ENCODE measurements at regions not wholly inside any gene's neighbourhood (a gene's known extent, or its start where the extent isn't known, plus 50 kb on each side); places are given as distances from the start of the nearest gene placed in this dataset.
"Not testable (repeated sequence)": the region's sequence is repeated elsewhere in the genome, so short reads cannot be mapped to it uniquely, and the experiment has no call there.

- H2AK5ac ChIP-seq (ENCODE audit: low read length, severe bottlenecking); H3K14ac ChIP-seq (ENCODE audit: low read length in 2 of 2); H2BK15ac ChIP-seq (ENCODE audit: low read depth, poor library complexity, severe bottlenecking); H3K4me2 ChIP-seq (ENCODE audit: low read length, poor library complexity, severe bottlenecking); H3K36me3 ChIP-seq (ENCODE audit: control insufficient read depth in 1 of 2, insufficient read depth in 2 of 2, low read depth in 1 of 2, low read length in 2 of 2); H3K9ac ChIP-seq (ENCODE audit: low read length); DNase-seq; H3K27ac ChIP-seq (ENCODE audit: low read length, poor library complexity, severe bottlenecking); H3K18ac ChIP-seq (ENCODE audit: low read depth in 1 of 2, low read length in 2 of 2); H3K9me3 ChIP-seq (ENCODE audit: control insufficient read depth, low read length); H2BK5ac ChIP-seq (ENCODE audit: low read depth, low read length, poor library complexity, severe bottlenecking); H2BK12ac ChIP-seq (ENCODE audit: low read length in 2 of 2); H4K8ac ChIP-seq (ENCODE audit: low read length); H2BK120ac ChIP-seq (ENCODE audit: low read depth, low read length); H4K91ac ChIP-seq (ENCODE audit: low read length); H3K4me3 ChIP-seq (ENCODE audit: insufficient read depth in 1 of 2, low read depth in 1 of 2, low read length in 2 of 2); H2AFZ ChIP-seq (ENCODE audit: low read depth, low read length); H3K23ac ChIP-seq (ENCODE audit: low read length in 2 of 2); H3K79me1 ChIP-seq (replicated peaks; ENCODE audit: low read length, poor library complexity, severe bottlenecking); H3K4ac ChIP-seq (ENCODE audit: low read depth in 1 of 2, low read length in 2 of 2): not testable (repeated sequence)
- H3K27me3 ChIP-seq (ENCODE audit: control insufficient read depth in 1 of 2, insufficient read depth in 1 of 2, low read length in 2 of 2), result peaks cover 10 to 24% of the 10 kb centered on the region in 2 experiments
- 69% methylated on average over 3 of the region's 3 CpGs for WGBS
- peaks cover 11% of the 10 kb centered on the region for H3K4me1 ChIP-seq (ENCODE audit: control insufficient read depth, insufficient read depth, low read depth, low read length)
Observed at GRCh38 chr1:148363979-148364378, 119.1 kb downstream of the PPIAL4G start.

DNA sequence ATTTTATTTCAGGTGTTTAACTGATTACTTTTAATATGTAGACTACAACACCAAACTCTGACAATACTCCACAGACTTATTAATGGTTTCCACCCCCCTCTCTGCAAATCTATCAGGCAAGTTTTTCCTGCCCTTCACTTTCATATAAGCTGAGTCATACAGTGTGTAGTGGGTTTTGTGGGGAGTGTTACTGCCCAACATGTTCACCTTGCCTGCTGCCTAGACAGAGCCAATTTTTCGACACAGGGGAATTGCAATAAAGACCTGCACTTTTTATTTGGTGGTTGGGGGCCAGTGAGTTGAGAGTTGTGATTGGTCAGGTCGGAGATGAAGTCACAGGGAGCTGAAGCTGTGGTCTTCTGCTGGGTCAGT is 119.7 kb downstream of the PPIAL4G start:
- H3K4ac ChIP-seq (ENCODE audit: low read depth in 1 of 2, low read length in 2 of 2), result no peak overlapping the region
- peaks cover 11% of the 10 kb centered on the region for H3K4me1 ChIP-seq (ENCODE audit: control insufficient read depth, insufficient read depth, low read depth, low read length)
- no peak overlapping the region for H3K4me2 ChIP-seq (ENCODE audit: low read length, poor library complexity, severe bottlenecking)
- H2BK15ac ChIP-seq (ENCODE audit: low read depth, poor library complexity, severe bottlenecking), result no peak overlapping the region
- H2BK12ac ChIP-seq (ENCODE audit: low read length in 2 of 2), result no peak overlapping the region
- no peak overlapping the region for H2AK5ac ChIP-seq (ENCODE audit: low read length, severe bottlenecking)
- H3K9me3 ChIP-seq (ENCODE audit: control insufficient read depth, low read length), result no peaks in the 10 kb centered on the region
- 81% methylated on average over 2 of the region's 2 CpGs for WGBS
- no peak overlapping the region for H2AFZ ChIP-seq (ENCODE audit: low read depth, low read length)
- H3K9ac ChIP-seq (ENCODE audit: low read length), result no peak overlapping the region
- H4K8ac ChIP-seq (ENCODE audit: low read length), result no peak overlapping the region
- no peak overlapping the region for H3K27ac ChIP-seq (ENCODE audit: low read length, poor library complexity, severe bottlenecking)
- no peak overlapping the region for H3K4me3 ChIP-seq (ENCODE audit: insufficient read depth in 1 of 2, low read depth in 1 of 2, low read length in 2 of 2)
- no peak for DNase-seq
- no peak overlapping the region for H2BK120ac ChIP-seq (ENCODE audit: low read depth, low read length)
- H3K27me3 ChIP-seq (ENCODE audit: control insufficient read depth in 1 of 2, insufficient read depth in 1 of 2, low read length in 2 of 2), result peaks cover 10 to 24% of the 10 kb centered on the region in 2 experiments
- no peak overlapping the region for H3K23ac ChIP-seq (ENCODE audit: low read length in 2 of 2)
- no peaks in the 10 kb centered on the region for H3K36me3 ChIP-seq (ENCODE audit: control insufficient read depth in 1 of 2, insufficient read depth in 2 of 2, low read depth in 1 of 2, low read length in 2 of 2)
- no peak overlapping the region for H4K91ac ChIP-seq (ENCODE audit: low read length)
- H3K79me1 ChIP-seq (replicated peaks; ENCODE audit: low read length, poor library complexity, severe bottlenecking), result no peaks in the 10 kb centered on the region
- H3K18ac ChIP-seq (ENCODE audit: low read depth in 1 of 2, low read length in 2 of 2), result no peak overlapping the region
- H3K14ac ChIP-seq (ENCODE audit: low read length in 2 of 2), result no peak overlapping the region
- H2BK5ac ChIP-seq (ENCODE audit: low read depth, low read length, poor library complexity, severe bottlenecking), result no peak overlapping the region

DNA sequence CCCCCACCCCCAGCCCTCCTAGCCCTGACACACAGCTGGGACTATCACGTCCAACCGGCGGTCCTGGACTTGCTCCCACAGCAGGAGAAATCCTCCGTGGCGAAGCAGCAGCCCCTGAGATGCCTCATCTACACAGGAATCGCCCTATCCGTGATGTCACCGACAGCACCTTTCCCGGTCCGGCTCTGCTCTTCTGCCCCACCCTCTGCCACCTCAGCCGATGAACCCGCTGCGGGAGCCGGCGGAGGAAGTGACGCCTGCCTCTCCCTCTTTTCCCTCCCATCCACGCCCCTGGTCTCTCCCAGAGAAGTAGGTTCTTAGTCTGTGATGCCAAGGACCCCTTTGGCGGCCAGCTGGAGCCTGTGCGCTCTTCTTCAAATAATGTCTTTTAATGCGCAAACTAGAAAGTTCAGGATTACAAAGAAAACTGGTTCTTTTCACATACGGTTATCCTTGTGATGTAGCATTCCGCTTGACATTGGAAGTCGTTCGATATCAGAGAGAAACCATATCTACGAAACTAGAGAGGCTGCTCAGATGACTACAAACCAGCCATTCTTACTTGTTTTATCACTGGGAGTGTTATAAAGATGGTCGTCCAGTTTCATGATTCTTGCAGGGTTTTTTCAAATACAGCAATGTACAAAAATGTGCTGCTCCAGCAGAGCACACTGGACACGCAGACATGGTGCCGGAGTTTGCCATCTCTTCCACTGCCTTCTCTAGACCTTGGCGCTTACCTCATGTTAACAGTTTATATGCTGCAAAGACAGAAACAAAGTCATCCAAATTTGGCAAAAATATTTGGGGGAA is 120.3 kb downstream of the PPIAL4G start:
- Histone ChIP-seq H3K14ac (ENCODE audit: low read length in 2 of 2) (peak overlapping the region in 1 of 2 experiments; percentile 26), H2BK15ac (ENCODE audit: low read depth, poor library complexity, severe bottlenecking) (no peak overlapping the region), H3K9me3 (ENCODE audit: control insufficient read depth, low read length) (no peaks in the 10 kb centered on the region), H3K9ac (ENCODE audit: low read length) (no peak overlapping the region), H3K27me3 (ENCODE audit: control insufficient read depth in 1 of 2, insufficient read depth in 1 of 2, low read length in 2 of 2) (peaks cover 10 to 30% of the 10 kb centered on the region in 2 experiments), H2BK5ac (ENCODE audit: low read depth, low read length, poor library complexity, severe bottlenecking) (no peak overlapping the region), H2BK120ac (ENCODE audit: low read depth, low read length) (no peak overlapping the region), H4K8ac (ENCODE audit: low read length) (no peak overlapping the region), H3K4me2 (ENCODE audit: low read length, poor library complexity, severe bottlenecking) (peak overlapping the region; percentile 56), H3K4me1 (ENCODE audit: control insufficient read depth, insufficient read depth, low read depth, low read length) (peaks cover 11% of the 10 kb centered on the region), H3K79me1 (replicated peaks; ENCODE audit: low read length, poor library complexity, severe bottlenecking) (no peaks in the 10 kb centered on the region), H2BK12ac (ENCODE audit: low read length in 2 of 2) (no peak overlapping the region), H3K4me3 (ENCODE audit: insufficient read depth in 1 of 2, low read depth in 1 of 2, low read length in 2 of 2) (peak overlapping the region; percentile 46 to 67), H3K18ac (ENCODE audit: low read depth in 1 of 2, low read length in 2 of 2) (no peak overlapping the region), H3K27ac (ENCODE audit: low read length, poor library complexity, severe bottlenecking) (no peak overlapping the region), H2AFZ (ENCODE audit: low read depth, low read length) (no peak overlapping the region), H3K36me3 (ENCODE audit: control insufficient read depth in 1 of 2, insufficient read depth in 2 of 2, low read depth in 1 of 2, low read length in 2 of 2) (no peaks in the 10 kb centered on the region), H3K23ac (ENCODE audit: low read length in 2 of 2) (no peak overlapping the region), H3K4ac (ENCODE audit: low read depth in 1 of 2, low read length in 2 of 2) (no peak overlapping the region), H2AK5ac (ENCODE audit: low read length, severe bottlenecking) (no peak overlapping the region), H4K91ac (ENCODE audit: low read length) (no peak overlapping the region)
- 36% methylated on average over 28 of the region's 29 CpGs for WGBS
- no peak for DNase-seq

GRCh38 chr1:148362216-148362611 is 120.9 kb downstream of the PPIAL4G start:
- Histone ChIP-seq H3K9ac (ENCODE audit: low read length) (no peak overlapping the region), H3K36me3 (ENCODE audit: control insufficient read depth in 1 of 2, insufficient read depth in 2 of 2, low read depth in 1 of 2, low read length in 2 of 2) (no peaks in the 10 kb centered on the region), H3K4me2 (ENCODE audit: low read length, poor library complexity, severe bottlenecking) (peak overlapping the region; percentile 86), H3K27me3 (ENCODE audit: control insufficient read depth in 1 of 2, insufficient read depth in 1 of 2, low read length in 2 of 2) (peaks cover 10 to 33% of the 10 kb centered on the region in 2 experiments), H4K8ac (ENCODE audit: low read length) (no peak overlapping the region), H3K4ac (ENCODE audit: low read depth in 1 of 2, low read length in 2 of 2) (no peak overlapping the region), H2BK5ac (ENCODE audit: low read depth, low read length, poor library complexity, severe bottlenecking) (no peak overlapping the region), H2AK5ac (ENCODE audit: low read length, severe bottlenecking) (no peak overlapping the region), H3K27ac (ENCODE audit: low read length, poor library complexity, severe bottlenecking) (no peak overlapping the region), H3K18ac (ENCODE audit: low read depth in 1 of 2, low read length in 2 of 2) (no peak overlapping the region), H2BK15ac (ENCODE audit: low read depth, poor library complexity, severe bottlenecking) (no peak overlapping the region), H2AFZ (ENCODE audit: low read depth, low read length) (no peak overlapping the region), H2BK12ac (ENCODE audit: low read length in 2 of 2) (no peak overlapping the region), H3K9me3 (ENCODE audit: control insufficient read depth, low read length) (no peaks in the 10 kb centered on the region), H3K4me1 (ENCODE audit: control insufficient read depth, insufficient read depth, low read depth, low read length) (peaks cover 11% of the 10 kb centered on the region), H3K23ac (ENCODE audit: low read length in 2 of 2) (no peak overlapping the region), H2BK120ac (ENCODE audit: low read depth, low read length) (no peak overlapping the region), H3K79me1 (replicated peaks; ENCODE audit: low read length, poor library complexity, severe bottlenecking) (no peaks in the 10 kb centered on the region), H3K14ac (ENCODE audit: low read length in 2 of 2) (no peak overlapping the region), H4K91ac (ENCODE audit: low read length) (no peak overlapping the region), H3K4me3 (ENCODE audit: insufficient read depth in 1 of 2, low read depth in 1 of 2, low read length in 2 of 2) (peak overlapping the region; percentile 15 to 49)
- DNase-seq, result no peak
- 9% methylated on average over 16 of the region's 20 CpGs for WGBS

Data from mesenchymal stem cell (in vitro differentiated cells and primary cell).